GM18499 (cell line): ENCODE measurements at regions not wholly inside any gene's neighbourhood (a gene's known extent, or its start where the extent isn't known, plus 50 kb on each side); places are given as distances from the start of the nearest gene placed in this dataset.
"Not testable (repeated sequence)": the region's sequence is repeated elsewhere in the genome, so short reads cannot be mapped to it uniquely, and the experiment has no call there.

ENCODE experiments used
- ATAC-seq: cut with Tn5 transposase; IDR thresholded peaks from one replicate; pipeline ENCODE4 v1.9.1; 2021; ENCODE audit warnings: moderate number of reproducible peaks; ENCODE audit not compliant: insufficient read depth, unreplicated experiment

DNA sequence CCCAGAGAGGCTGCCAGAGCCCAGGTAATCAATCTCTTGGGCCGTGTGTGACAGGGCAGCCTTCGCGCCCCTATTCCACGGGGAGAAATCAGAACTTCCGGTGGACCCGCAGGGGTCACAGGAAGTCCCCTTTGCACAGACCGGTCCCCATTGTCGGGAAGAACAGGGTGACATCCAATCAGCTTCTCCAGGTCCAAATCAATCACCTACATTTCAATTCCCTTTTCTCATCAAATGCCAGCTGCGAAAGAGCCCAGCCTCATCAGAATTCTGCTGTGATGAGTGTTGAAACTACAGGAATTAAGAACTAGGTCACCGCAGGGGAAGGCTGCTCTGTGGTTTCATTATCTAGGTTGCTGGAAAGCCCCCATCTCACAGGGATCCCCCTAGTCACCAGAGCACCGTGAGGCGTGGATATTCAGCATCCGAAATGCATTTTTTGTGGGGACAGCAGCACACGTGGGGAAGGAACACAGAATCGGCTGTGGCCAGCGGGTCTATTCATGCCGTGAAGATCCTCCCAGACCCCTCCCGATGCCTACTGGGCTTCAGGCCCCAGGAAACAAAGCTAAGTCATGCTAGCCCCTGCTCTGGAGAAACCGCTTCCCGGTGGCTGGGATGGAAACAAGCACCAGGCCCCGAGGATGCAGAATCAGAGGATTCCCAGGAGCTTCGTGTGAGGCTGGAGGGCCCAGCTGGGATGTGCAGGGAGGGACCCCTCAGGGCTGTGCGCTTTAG lies 193.7 kb upstream of the ID2 start:
- ATAC-seq: peak; percentile 70

DNA sequence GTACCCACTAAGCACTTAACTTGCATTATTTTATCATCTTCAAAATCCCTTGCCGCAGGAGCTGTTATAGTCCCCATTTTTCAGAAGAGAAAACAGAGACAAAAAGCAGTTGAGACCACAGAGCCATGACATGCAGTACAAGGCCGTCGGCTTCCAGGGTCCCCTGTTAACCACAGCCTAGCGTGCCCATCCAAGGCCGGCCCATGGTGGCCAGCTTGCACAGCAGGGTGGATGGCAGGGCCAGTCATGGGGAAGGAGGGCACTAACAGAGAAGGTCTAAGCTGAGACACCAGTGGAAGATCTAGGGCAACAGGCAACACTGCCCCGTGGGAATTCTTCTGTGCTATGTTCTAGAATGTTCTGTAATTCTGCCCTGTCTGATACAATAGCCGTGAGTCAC lies 192.6 kb upstream of the ID2 start:
- ATAC-seq: no peak

DNA sequence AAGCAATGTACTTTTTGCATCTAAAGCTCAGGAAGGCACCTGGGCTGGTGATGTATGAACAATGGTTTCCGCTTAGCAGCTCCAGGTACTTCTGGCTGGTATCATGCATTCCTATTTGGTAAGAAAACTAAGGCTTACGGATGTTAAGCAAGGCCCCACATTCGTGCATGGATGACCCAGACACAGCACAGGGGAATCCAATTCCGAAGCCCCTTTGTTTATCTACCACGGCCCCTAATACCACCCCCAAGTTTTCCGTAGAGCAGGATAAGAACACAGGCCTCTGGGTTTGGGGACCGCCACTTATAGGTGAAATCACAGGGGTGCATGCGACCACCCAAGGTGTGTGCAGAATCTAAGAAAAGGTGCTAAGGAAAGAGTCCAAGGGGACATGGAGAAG lies 192.1 kb upstream of the ID2 start:
- no peak for ATAC-seq

DNA sequence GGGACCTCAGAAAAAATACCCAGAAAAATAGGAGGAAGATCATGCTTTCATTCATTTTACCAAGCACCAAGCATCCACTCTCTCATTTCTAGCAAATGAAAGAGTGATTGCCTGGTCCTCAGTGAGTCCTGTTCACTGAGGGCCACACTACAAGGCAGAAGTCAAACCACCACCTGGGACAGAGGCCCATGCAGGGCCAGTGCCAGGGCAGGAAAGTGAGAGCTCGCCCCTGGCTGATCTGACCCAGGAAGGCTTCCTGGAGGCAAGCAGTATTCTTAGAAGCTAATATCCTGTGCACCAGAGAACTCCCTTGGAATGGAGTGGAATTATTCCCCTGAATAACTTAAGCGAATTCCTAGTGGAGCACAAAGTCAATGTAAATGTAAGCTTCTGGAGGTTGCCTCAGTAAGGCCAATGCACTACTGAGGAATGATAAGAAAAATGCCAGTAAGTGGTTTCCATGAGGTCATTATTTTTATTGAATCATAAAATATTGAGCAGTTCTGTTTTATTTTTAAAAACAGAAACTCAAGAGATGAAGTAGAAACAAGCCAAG lies 191.6 kb upstream of the ID2 start:
- ATAC-seq: no peak

DNA sequence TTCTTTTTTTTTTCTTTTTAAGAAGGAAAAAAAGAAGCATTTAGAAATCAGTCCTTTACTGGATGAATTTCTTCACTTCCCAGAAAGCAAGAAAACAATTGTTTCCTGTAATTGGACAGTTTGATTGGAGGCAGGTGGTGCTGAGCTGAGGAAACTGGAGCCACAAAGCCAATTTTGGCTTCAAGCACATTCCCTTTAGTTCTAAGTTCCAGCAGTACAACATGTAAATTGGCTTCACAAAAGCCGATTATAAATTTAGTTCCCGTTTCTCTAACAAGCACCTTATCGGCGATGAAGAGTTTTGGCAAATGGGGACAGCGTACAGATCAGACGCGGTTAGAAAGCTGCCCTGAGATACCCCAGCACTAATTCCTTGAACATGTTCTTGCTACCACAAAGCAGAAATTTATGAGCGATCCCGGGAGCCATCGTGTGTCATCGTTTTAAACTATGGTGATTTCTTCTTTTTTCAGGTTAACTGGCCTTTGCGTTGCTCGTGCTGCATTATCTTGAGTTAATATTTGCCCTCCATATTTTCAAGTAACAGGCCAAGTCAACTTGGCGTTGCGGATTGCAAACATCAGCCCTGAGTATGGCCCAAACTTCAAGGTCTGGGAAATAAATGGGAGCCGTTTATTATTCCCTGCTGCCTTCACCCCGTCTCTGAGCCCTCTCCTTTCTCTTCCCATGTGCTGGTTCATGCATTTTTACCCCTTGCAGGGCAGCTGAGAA lies 190.4 kb upstream of the ID2 start:
- no peak for ATAC-seq

DNA sequence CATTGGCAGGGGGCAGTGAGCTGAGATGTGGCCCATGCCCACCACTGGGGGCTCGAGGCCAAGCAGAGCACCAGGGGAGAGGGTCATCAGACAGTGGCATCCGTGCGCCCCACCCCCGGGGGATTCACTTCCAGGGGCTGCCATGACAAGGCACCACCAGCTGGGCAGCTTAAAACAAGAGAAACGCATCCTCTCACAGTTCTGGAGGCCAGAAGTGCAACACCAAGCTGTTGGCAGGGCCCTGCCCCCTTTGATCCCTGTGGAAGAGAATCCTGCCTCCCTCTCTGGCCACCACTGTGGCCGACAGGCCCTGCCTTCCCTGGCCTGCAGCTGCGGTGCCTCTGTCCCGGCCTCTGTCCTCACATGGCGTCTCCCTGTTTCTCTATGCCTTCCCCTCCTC lies 187.7 kb upstream of the ID2 start:
- ATAC-seq: no peak

DNA sequence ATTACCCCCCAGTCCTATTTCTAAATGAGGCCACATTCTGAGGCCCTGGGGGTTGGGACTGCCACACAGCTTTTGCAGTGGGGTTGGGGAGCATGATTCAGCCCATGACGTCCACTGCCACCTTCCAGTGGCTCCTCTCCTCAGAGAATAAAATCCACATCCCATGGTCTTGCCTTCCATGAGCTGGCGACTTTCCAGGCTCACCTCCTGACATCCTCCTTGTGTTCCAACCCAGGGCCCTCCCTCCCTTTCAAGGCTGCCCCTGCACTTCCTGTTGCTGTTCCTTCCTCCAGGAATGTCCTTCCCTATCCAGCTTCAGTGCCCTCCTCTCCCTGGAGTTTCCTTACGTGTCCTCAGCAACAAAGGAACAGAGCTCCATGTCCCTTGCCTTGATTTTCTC lies 187.3 kb upstream of the ID2 start:
- ATAC-seq: no peak

DNA sequence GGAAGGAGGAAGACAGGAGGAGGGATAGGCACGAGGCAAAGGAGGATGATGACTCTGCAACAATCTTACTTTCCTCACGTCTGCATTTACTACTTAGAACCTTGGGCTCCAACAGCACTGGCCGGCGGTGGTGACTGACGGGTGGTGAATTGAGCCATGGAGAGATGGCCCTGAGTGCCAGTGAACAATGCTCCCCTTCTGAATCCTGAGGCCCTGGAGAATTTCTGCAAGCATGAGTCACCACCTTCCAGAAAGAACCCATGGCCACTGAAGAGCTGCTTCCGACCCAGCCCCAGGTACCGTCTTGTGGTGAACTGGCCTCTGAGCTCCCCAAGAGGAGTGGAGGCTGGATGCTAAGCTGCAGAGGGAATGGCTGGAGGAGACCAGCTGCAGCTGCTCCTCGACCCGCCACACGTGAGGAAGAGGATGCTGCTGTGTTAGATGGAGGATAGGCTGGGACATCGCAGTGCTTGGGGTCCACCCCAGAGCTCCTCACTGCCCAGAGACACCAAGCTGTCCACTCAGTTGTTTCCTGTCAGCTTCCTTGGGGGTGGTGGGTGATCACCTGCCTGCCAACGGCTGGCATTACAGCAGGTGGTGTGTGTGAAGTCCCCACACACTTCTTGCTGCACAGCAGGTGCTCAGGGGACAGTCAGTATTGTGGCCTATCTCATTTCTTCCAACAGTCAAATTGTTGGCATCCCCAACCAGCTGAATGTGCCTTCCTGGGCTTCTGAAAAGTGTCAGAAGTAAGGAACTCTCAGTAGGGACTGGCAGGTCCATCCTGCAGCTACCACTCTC lies 186.5 kb upstream of the ID2 start:
- ATAC-seq: no peak

DNA sequence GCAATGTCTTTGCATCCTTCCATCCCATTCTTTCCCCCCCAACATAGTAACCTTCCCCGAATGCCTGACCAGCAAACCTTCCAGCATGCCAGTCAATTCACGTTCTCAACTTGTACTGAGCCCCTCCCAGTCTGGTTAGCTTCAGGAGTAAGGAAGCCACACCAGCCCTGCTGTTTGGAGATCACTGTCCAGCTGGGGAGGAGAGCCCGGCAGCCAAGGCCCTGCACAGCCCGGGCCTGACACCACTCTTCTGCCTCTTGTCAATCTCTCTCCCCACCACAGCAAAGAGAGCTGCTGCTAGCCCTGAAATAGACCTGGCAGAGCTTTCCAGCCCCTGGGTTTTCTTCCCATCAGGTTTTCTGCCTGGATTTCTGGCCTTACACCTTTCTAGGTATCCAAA lies 185.8 kb upstream of the ID2 start:
- no peak for ATAC-seq

DNA sequence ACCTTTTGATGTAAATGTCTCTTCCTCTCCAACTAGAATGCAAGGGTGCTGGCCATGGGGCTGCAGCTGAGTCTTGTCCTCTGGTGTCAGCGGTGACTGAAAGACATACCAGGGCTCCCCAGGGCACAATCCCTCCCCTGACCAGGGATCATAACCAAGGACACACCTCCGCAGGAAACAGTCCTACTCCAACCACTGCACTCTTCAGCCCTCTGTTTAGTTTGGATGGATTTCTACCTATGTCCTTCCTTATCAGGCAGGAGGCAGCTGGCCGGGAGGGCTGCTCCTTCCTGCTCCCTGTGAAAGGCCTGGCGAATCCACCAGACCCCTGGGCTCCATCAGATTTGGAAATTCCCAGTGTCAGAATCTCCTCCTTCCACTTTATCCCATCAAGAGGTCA lies 185.2 kb upstream of the ID2 start:
- no peak for ATAC-seq

DNA sequence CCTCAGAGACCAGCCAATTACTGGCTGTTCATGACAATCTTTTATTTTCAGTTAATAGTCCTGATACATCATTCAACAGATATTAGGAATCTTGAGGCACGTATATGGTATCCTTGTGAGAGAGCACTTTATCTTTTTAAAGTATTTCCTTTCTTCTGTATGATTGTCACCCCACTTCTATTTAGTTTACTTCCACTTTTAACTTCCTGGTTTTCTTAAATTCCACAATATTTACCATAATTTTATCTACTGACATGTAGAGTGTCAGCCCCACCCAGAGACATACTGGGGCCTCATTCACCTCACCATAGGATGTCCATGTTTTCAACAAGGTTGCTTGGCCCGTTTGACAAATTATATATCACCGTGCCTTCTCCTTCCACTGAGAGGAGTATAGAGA lies 182.9 kb upstream of the ID2 start:
- ATAC-seq: no peak

DNA sequence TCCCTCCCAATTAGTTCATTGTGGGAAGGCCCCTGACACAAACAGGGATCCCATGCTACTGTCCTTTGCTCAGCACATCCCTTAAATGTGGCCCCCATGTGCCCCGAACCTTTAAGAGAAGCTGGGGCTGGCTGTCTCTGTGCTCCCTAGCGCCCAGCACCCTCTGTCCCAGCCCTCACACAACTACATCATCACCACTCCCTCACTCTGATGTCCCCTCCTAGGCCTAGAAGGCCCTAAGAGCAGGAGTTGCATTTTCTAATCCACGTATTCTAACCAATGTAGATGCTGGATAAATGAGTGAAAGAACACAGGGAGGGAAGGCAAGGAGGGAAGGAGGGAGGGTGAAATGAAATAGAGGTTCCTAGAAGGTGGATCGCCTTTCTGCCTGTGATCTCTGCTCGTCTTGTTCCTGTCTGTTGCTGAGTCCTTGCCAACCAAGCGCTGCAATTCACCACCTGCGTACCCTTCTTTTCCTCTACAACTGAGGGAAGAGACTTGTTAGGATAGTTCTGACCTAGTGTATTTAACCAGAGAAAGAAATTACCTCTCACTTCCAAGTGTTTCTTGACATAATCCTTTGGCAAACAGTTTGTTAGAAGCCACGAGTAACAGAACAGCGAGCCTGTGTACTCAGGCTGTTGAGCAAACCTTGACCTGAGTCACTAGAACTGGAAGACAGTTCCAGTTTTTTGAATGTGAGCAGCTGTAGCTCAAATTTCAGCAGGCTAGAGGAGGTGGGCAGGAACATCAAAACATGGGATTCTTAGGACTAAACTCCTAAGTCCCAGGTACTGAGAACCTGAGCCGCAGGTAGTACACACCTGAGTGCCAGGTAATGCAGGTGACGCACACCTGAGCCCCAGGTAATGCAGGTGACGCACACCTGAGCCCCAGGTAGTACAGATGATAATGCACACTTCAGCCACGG lies 181.5 kb upstream of the ID2 start:
- no peak for ATAC-seq

DNA sequence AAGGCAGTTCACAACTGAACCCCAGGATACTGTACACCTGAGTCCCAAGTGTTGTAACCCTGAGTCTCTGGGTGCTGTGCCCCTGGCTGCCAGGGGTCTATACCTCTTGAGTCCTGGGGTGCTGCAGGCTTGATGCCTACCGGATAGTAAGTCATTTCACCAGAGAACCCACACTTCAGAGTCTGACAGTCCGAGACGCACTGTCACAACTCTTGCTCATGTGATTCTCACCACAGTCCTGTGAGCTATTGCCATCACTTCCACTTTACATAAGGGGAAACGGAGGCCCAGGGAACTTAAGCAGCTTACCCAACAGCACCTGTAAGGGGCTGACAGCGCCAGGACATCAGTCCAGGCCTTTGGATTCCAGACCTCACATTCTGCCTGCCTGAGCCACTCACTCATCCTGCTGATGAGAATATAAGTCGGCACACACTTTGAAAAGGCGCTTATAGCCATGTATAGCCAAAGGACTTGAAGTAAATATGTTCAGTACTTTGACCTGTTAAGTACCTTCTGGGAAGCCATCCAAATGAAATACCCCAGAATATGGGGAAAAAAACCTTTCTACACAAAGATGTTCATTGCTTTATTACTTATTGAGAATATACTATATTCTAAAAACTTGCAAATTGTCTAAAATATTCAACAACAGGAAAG lies 180.7 kb upstream of the ID2 start:
- no peak for ATAC-seq

DNA sequence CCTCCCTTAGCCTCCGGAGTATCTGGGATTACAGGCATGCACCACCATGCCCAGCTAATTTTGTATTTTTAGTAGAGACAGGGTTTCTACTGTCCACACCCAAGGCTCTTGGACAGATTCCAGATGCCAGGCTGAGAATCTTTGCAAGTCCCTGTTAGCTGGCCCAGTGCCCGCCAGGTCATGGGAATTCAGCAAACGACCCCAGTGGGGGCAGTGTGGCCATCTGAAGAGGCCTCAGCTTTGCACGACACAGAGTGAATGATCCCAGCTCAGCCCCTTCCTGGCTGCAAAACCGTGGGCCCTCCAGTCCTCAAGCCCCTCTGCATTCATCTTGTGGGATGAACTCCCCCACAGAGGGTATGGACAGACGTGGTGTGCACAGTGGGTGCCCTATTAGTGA lies 179.5 kb upstream of the ID2 start:
- ATAC-seq: no peak

DNA sequence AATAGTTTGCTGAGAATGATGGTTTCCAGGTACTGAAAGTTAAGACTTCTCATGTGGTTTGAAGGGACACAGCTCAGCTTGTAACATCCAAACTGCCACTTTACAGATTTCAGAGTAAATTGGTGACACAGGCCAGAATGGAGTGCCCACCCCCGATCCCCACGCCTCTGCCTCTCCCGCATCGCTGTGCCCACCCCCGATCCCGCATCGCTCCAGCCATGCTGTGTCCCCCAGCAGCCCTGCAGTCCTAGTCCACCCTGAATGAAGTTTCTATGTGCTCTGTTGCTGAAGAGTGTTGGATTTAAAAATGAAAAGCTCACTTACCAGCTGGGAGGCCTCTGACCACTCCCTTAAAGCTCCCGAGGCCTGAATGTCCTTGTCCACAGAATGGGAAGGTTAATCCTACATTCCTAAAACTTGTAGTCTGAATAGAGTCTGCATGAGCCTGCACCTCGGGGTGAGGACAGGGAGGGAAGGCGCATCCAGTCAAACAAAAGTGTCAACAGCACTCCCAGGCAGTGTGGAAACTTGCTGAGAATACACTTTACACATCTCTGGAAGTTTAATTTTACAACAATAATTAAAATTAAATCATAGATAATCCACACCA lies 176.4 kb upstream of the ID2 start:
- ATAC-seq: no peak

DNA sequence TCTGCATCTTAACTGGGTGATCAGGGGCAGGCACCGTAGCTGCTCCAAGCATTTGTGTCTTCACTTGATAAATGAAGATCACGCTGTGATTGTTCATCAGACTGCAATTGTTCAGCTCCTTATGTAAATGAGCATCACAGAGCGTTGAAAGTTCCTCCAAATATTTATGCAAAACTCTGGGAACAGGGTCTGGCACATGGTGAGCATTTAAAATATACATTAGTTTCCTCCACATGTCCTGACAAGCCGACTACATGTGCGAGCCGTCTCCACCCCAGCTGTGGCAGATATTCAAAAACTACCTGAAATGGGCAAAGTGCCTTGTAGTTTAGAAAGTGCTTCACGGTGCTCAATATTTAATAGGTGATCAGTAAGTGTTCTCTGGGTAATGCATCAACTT lies 175.1 kb upstream of the ID2 start:
- no peak for ATAC-seq

DNA sequence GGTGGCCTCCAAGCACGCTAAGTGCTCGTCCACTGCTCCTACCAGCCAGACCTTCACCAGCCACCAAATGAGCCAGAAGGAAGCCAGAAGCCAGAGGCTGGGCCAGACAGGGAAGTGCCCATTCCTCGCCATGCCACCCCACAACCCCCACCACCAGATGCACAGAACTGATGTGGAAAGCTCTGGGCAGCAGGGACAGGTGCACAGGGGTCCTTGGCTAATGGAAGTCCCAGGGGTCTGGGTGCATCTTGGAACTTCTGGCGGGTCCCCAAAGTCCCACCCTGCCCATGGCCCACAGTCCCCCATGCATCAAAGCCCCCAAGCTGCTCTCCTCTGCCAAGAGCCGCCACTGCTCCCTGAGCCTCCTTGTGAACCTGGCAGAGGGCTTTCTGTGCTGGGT lies 173.1 kb upstream of the ID2 start:
- ATAC-seq: no peak

DNA sequence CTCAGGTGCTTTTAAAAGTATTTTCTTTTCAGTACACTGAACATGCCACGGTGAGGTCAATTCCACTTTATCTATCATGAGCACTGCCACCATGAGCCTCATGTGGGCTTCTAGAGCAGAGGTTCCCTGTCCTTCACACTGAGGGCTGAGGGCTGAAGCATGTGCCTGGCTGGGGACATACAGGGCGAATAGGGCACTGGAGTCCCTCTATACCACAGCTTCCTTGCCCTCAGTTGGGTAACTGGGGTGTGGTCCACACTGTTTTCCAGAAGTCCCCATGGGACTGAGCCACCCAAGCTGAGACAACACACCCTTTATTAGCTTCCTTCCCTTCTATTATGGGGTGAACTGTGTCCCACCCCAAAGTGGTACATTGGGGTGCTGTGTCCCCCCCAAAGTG lies 172.2 kb upstream of the ID2 start:
- no peak for ATAC-seq

DNA sequence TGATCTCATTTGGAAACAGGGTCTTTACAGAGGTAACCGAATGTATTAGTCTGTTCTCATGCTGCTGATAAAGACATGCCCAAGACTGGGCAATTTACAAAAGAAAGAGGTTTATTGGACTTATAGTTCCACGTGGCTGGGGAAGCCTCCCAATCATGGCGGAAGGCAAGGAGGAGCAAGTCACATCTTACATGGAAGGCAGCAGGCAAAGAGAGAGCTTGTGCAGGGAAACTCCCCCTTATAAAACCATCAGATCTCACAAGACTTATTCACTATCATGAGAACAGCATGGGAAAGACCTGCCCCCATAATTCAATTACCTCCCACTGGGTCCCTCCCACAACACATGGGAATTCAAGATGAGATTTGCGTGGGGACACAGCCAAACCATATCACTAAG lies 171.8 kb upstream of the ID2 start:
- not testable (repeated sequence) for ATAC-seq
